LNCAP (cell line): ENCODE measurements at regions not wholly inside any gene's neighbourhood (a gene's known extent, or its start where the extent isn't known, plus 50 kb on each side); places are given as distances from the start of the nearest gene placed in this dataset.

Experiments
- TF ChIP-seq, protein P1 (sequence below): fragments of 450-650 bp; IDR thresholded peaks from 2 replicates; pipeline ENCODE4 v1.5.1; 2017; ENCODE audit warnings: mild to moderate bottlenecking

DNA sequence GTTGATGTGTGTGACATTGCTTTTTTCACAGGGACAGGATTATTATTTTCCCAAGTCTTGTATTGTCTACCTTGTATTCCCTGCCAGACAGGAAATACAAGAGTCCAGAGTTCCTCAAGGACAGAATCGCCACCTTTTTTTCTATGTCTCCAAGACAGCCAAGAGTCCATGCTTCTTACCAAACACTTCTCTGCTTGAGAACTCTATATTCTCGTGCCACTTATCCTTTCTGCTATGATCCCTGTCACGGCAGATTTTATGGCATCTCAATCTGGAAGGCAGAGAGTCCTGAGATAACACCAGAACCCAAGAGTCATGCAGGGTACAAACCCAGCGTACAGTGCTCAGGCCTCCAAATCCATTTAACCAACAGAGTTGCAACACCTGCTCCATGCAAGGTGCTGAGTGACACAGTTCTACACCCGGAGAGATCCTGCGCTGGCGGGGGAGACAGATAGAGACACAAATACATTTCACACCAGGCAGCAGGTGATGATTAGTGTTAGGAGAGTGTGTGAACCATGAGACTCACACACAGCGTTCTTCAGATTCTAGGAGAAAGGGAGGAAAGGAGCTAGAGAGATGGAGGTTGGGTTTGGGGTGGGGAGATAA, 107.6 kb downstream of the NAV1 start:
- TF ChIP-seq, protein P1, sequence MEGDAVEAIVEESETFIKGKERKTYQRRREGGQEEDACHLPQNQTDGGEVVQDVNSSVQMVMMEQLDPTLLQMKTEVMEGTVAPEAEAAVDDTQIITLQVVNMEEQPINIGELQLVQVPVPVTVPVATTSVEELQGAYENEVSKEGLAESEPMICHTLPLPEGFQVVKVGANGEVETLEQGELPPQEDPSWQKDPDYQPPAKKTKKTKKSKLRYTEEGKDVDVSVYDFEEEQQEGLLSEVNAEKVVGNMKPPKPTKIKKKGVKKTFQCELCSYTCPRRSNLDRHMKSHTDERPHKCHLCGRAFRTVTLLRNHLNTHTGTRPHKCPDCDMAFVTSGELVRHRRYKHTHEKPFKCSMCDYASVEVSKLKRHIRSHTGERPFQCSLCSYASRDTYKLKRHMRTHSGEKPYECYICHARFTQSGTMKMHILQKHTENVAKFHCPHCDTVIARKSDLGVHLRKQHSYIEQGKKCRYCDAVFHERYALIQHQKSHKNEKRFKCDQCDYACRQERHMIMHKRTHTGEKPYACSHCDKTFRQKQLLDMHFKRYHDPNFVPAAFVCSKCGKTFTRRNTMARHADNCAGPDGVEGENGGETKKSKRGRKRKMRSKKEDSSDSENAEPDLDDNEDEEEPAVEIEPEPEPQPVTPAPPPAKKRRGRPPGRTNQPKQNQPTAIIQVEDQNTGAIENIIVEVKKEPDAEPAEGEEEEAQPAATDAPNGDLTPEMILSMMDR = no peak

DNA sequence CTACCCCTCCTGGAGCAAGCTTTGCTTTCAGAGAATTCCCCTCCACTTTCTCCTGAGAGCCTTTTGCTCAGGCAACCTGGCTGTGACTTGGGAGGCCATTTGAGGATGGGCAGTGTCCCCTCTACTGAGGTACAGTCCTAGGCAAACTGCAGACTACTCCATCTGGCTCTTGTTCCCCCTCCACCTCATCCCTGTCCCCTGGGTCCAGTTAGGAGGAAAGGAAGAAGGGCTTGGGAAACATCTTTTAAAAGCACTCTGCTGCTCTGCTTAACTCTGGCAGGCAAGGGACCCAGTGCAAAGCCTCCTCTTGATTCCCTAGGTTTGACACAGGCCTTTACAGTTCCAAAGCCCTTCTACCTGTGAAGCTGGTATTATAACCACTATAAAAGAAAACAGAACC, 108.2 kb downstream of the NAV1 start:
- TF ChIP-seq, protein P1 = no peak

DNA sequence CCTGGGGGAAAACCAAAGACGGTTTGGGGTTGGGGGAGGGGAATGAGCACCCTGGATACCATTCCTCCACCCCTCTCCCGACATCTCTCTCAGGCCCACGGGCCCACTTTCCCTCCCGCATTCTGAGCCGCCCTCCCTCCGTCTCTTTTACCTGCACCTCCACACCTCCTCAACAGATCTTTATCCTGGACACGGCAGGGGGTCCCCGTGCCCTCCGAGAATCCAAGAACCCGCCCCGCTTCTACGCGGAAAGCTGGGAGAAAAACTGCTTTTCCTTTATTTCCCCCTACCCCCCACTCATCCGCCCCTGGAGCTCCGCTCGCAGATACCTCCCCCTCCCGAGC, 108.8 kb downstream of the NAV1 start:
- TF ChIP-seq, protein P1 = no peak

DNA sequence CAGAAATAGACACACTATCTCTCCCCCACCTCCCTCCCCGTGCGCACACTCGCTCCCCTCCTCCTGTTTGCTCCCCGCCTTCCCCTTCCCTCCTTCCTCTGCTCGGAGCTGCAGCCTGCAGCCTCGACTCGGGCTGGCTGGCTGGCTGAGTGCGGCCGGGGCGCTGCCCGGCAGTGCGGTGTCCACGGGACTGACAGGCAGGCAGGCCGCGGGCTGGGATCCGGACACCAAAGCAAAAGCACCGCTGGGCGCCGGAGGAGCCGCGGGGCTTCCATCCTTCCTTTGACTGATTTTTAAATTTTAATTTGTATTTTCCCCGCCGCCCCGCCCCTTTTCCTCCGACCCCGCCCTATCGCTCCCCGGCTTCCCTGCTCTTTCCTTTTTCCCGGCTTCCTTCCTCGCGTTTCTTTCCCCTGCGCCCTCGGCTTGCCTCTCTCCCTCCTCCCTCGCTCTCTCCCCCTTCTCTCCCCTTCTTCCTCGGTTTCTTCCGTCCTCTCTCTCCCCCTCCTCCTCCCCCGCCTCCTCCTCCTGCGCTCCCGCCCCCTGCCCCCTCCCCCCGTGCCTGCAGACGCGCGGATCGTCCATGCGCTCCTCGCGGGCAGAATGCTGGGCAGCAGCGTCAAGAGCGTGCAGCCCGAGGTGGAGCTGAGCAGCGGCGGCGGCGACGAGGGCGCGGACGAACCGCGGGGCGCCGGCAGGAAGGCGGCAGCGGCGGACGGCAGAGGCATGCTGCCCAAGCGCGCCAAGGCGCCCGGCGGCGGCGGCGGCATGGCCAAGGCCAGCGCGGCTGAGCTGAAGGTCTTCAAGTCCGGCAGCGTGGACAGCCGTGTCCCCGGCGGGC, 109.4 kb downstream of the NAV1 start:
- TF ChIP-seq, protein P1 = no peak

DNA sequence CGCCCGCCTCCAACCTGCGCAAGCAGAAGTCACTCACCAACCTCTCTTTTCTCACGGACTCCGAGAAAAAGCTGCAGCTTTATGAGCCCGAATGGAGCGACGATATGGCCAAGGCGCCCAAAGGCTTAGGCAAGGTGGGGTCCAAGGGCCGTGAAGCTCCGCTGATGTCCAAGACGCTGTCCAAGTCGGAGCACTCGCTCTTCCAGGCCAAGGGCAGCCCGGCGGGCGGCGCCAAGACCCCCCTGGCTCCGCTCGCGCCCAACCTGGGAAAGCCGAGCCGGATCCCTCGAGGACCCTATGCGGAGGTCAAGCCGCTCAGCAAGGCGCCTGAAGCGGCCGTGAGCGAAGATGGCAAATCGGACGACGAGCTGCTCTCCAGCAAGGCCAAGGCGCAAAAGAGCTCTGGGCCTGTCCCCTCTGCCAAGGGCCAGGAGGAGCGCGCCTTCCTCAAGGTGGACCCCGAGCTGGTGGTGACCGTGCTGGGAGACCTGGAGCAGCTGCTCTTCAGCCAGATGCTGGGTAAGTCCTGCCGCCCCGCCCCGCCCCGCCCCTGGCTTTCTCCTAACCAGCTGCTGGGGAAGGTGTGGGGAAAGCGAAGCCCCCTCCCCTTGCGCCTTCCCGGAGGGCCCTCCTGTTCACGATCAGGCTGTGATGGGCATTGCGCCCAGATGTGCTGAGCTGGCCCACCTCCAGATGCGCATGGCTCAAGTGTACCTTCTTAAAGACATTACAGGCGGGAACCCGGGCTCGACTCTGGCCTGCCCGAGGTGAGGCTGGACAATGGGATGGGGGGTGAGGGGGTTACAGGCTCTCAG, 110.2 kb downstream of the NAV1 start:
- TF ChIP-seq, protein P1 = no peak

GRCh38 chr1:201649761-201650622, 111.1 kb downstream of the NAV1 start:
- TF ChIP-seq, protein P1 = no peak

DNA sequence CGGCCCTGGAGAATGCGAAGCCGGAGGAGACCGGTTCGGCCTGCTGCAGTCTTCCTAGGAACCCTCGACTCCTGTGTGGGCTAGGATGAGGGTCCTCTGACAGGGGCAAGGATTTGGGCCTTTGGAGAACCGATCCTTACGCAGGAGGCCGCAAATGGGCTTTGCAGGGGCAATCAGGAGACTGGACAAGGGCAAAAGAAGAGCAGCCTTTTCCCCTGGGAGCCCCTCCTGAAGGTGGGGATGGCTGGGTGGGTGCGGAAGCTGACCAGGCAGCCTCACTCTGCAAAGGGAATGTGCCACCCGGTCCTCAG, 111.7 kb downstream of the NAV1 start:
- TF ChIP-seq, protein P1 = no peak
